ENCODE measurements at regions not wholly inside any gene's neighbourhood (a gene's known extent, or its start where the extent isn't known, plus 50 kb on each side); places are given as distances from the start of the nearest gene placed in this dataset.
"Not testable (repeated sequence)": the region's sequence is repeated elsewhere in the genome, so short reads cannot be mapped to it uniquely, and the experiment has no call there.

GRCh38 chr14:101083564-101084435 is 180.3 kb upstream of the RTL1 start:
- no peak for DNase-seq

DNA sequence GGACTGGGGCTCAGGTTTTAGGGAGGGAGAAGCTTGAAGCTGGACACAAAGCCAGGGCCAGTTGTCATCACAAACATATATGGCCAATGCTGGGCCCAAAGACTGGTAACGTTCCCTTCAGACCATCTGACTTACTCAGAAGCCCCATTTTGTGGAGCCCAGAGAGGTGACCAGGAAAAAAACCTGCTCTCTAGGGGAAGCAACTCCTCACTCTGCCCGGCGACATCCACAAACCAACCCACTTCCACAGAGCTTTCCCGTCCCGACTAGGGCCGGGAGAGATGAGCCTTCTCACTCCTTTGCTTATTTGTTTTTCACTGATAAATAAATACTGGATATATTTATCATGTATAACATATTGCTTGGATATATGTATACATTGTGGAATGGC is 180.9 kb upstream of the RTL1 start:
- no peak for DNase-seq

GRCh38 chr14:101086926-101087325 is 183.4 kb upstream of the RTL1 start:
- DNase-seq = no peak

DNA sequence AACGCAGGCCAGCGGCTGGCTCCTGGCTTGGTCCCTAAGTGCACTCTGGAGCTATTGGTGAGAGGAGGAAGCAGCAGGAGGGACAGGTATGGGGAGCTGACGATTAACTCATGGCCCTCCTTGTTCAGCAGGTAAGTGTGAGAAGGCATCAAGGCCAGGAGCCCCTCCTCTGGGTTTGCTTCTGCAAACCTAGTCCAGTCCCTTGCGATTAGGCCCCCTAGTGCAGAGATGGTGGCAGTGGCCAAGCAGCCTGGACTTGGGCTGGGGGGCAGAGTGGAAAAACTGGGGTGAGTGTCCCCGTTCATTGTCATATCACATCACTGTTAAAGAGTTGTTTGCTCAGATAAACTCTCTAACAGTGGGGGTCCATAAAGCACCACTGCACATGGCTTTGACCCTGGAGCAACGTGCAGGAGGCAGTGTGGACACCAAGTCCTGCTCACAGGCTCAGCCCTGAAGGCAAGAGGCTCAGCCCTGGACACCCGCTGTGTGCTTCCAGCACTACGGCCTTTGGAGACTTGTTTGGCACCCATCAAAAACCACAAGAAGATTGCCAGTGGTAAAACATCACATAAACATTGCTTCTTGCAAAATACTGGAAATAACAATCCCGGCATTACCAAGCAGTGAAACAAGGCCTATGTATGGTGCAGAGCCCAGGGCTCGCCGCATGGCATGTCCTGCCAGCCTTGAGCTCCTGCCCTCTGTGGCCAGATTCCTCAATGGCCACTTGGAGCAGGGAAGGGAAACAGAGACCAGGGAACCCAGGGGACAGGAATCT is 184.3 kb upstream of the RTL1 start:
- no peak for DNase-seq

DNA sequence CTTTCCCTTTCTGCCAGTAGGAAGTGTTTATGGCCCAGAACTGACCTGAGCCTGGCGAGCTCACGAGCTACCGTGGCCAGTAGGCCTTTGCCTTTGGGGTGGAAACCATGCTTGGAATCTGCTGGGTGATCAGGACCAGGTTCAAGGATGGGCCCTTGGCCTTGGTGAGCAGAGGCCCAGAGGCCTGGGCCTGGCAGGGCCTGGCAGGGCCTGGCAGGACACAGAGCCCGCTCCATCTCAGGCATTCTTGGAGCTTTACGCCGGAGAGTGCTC is 184.8 kb upstream of the RTL1 start:
- no peak for DNase-seq

DNA sequence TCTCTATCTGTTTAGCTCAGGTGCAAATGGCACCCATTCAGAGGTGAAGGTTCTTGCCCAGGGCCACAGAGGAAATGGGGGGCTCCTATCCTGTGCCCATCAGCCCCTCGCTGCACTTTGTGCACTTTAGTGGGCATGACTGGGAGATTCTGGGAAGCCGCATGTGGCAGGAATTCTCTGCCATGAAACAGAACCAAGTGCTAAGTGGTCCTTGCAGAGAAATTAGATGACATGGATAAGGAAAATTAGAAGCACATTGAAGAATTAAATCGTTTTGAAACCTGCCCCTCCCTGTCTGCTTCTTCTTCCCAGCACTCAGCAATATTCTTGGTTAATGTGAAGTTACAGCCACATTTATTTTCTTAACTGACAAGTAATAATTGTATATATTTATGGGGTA is 185.2 kb upstream of the RTL1 start:
- no peak for DNase-seq

DNA sequence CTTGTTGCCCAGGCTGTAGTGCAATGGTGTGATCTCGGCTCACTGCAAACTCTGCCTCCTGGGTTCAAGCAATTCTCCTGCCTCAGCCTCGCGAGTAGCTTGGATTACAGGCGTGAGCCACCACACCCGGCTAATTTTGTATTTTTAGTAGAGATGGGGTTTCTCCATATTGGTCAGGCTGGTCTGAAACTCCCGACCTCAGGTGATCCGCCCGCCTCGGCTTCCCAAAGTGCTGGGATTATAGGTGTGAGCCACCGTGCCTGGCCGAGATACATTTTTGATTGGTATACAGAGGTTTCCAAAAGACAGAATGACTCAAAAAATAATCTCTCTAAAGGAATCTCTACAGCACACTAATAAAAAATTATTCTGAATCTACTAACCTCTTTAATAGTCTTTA is 187.0 kb upstream of the RTL1 start:
- not testable (repeated sequence) for DNase-seq

- no peak for DNase-seq
Observed at GRCh38 chr14:101090976-101091375, 187.5 kb upstream of the RTL1 start.

DNA sequence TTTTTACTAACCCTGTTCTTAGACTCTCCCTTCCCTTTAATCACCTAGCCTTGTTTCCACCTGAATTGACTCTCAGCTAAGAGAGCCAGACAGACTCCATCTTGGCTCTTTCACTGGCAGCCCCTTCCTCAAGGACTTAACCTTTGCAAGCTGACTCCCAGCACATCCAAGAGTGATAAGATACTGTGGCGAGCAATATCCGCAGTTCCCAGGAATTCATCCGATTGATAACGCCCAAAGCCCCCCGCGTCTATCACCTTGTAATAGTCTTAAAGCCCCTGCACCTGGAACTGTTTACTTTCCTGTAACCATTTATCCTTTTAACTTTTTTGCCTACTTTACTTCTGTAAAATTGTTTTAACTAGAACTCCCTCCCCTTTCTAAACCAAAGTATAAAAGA is 191.4 kb upstream of the RTL1 start:
- not testable (repeated sequence) for DNase-seq

GRCh38 chr14:101096551-101096950 is 193.0 kb upstream of the RTL1 start:
- no peak for DNase-seq

- no peak for DNase-seq
Observed at GRCh38 chr14:101097109-101097793, 193.7 kb upstream of the RTL1 start.

- no peak for DNase-seq
Observed at GRCh38 chr14:101098177-101098576, 194.7 kb upstream of the RTL1 start.

DNA sequence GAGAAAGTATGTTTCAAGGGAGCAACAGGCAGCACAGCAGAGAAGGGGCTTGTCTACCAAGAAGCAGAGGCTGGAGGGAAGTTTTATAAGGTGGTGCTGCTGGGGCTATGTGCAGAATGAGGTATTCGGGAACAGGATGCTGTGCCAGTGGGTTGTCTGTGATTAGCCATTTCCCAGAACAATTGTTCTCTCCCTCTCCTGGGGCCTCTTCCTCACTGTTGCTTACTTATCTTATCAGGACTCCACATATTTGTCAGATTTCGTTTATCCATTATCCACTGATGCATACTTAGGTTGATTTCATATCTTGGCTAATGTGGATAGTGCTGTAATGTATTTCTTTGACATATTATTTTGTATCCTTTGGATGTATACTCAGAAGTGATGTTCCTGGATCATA is 195.1 kb upstream of the RTL1 start:
- DNase-seq = no peak

DNA sequence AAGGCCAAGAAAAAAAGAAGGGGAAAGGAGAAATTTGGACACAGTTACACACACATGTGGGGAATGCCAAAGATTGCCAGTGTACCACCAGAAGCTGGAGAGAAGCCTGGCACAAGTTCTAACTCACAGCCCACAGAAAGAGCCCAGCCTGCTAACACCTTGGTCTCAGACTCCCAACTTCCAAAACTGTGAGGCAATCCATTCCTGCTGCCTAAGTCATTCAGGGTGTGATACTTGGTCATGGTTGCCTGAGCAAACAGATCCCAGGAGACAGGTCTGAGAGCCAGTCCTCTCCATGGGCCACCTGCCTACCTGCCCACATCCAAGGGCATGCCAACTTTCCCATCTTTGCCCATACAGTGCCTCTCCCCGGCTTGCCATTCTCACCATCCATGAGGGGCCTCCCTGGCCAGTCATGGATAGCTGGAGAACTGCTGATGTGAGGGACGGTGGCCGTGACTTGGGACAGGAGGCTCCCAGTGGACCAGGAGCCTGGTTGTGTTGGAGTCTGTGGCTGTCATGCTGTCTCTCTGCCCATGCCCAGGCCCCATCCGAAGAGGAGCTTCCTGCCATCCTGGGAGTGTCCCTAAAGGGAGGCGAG is 198.0 kb upstream of the RTL1 start:
- no peak for DNase-seq

DNA sequence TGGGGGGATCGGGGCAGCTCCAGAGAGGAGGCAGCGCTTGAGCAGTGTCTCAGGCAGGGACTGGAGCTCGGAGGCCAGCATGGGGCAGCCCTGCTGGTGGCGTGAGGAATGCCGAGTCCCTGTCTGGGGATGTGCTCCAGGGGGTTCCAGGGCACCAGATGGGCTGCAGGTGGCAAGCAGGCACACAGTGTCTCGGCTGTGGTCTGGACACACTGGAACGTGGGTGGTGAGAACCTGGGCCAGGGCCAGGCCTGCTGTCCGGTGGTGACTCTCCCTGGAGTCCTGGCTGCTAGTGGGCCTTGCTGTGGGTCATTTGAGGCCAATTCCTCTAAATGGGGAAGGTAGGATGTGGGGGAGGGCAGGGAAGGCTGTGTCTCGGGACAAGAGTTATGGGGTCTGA is 199.4 kb upstream of the RTL1 start:
- no peak for DNase-seq

DNA sequence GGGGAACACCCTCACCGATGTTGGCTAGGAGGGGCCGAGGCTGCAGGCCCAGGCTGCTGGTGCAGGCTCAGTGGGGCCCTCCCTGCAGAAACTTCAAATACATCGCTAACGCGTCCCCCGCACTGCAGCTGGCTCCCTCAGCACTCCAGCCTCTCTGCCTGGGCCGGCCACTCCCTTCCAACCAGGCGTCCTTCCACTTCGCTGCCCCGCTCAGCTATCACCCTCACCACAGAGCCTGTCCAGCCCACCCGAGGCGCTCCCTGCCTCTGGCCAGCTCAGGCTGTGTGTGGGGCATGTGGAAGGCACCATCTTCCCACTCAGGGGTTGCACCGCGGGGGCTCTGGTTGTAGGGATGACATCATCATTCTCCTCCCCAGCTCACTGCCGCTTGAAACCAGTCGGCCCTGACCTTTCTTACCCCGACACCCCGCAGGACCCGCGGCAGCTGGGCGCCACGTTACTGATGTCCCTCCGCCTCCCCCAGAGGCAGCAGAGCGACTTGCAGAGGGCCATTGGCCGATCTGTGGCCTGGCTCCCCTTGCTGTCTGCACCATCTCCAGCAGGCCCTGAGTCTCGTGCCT is 199.9 kb upstream of the RTL1 start:
- no peak for DNase-seq

DNA sequence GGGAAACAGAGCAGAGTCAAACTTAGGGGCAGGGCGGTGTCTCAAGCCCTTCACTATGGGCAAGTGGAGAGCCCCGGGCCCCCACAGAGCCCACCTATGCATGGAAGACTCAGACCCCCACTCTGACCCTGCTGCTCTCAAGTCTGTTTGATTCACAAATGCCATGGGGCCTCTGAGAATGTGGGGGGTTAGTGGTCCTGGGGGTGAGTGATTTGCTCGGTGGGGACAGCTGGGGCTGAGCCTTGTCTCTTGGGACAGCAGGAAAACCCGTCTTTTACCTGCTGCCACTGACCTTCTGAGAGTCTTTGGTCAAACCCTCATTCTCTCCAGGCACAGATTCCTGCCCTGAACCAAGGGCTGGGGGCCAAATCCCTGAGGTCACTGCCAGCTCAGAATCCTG is 201.0 kb upstream of the RTL1 start:
- DNase-seq = no peak

DNA sequence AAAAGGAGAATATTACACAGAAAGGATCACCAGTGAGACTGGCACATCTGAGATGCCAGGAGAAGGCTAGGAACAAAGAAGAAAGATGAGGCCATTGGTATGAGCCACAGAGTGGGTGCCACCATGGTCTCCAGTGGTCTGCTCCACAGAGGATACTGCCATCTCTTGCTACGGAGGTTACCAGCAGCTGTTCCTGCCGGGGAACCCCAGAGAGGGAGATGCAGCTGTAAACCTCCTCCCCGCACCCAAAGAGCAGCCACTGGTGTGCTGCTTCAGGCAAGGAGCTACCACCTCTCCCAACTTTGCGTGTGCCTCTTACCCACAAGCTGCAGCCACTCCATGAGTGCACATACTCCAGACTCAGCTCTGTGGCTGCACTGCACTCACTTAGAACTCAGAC is 201.5 kb upstream of the RTL1 start:
- no peak for DNase-seq

DNA sequence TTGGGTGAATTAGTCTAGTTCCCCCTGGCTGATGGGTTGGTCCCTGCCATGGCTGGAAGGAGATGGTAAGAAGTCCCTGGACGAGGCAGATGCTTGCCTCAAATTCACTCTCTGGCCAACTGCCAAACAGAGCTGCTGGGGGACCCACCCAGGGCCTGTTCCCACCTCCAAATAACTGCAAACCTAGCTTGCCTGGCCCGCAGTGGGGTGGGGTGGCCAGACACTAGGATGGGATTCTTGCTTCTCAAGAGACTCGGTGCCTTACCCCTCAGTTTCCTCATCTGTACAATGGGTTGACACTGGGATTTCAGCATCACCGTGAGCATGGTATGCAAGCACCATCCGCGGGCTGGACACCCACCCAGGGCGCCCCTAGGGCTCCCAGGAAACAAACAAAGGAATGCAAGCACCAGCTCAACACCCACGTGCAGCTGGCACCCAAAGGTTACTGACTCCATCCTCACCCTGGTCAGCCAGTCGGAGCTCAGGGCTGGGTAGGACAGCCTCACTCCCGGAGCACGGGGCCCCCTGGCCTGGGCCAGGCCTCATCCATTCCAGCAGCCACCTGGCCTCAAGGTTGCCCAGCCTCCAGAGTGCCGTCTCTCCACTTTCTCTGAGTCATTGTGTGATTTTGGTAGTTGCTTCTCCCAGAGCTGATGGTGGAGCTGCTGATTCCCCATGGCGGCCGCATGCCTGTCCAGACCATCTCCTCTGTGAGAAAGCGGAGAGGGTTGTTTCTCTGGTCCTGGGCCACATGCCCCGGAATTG is 205.2 kb upstream of the RTL1 start:
- no peak for DNase-seq

GRCh38 chr14:101109347-101109638 is 205.8 kb upstream of the RTL1 start:
- no peak for DNase-seq

GRCh38 chr14:101109981-101110728 is 206.6 kb upstream of the RTL1 start:
- DNase-seq = no peak

Data from activated naive CD4-positive, alpha-beta T cell (primary cell).